DOHH2 (cell line): ENCODE measurements at regions not wholly inside any gene's neighbourhood (a gene's known extent, or its start where the extent isn't known, plus 50 kb on each side); places are given as distances from the start of the nearest gene placed in this dataset.
"Not testable (repeated sequence)": the region's sequence is repeated elsewhere in the genome, so short reads cannot be mapped to it uniquely, and the experiment has no call there.

Experiments
- H3F3A ChIP-seq: fragments of 200-600 bp; sonication (generic), shearing (Covaris generic); 2 replicates; pipeline ENCODE4 v1.6.0; 2016; ENCODE audit warnings: antibody characterized with exemption, mild to moderate bottlenecking; ENCODE audit not compliant: control insufficient read depth, insufficient read depth
- H3K27ac ChIP-seq: fragments of 200-600 bp; sonication (generic); 2 replicates; pipeline ENCODE4 v1.5.1; 2014; ENCODE audit warnings: low read depth, mild to moderate bottlenecking, low read length, moderate library complexity
- H3K27me3 ChIP-seq: fragments of 200-600 bp; sonication (generic); 2 replicates; pipeline ENCODE4 v1.6.1; 2014; ENCODE audit warnings: mild to moderate bottlenecking, low read length, mixed read lengths; ENCODE audit not compliant: control insufficient read depth
- H3K36me3 ChIP-seq: fragments of 200-600 bp; sonication (generic); 2 replicates; pipeline ENCODE4 v1.6.1; 2014; ENCODE audit warnings: mild to moderate bottlenecking, low read length, moderate library complexity, mixed read lengths; ENCODE audit not compliant: control insufficient read depth
- H3K4me1 ChIP-seq: fragments of 200-600 bp; sonication (generic); 2 replicates; pipeline ENCODE4 v1.6.1; 2014; ENCODE audit warnings: mild to moderate bottlenecking, low read length, mixed read lengths; ENCODE audit not compliant: control insufficient read depth
- H3K4me2 ChIP-seq: fragments of 200-600 bp; sonication (generic); 2 replicates; pipeline ENCODE4 v1.6.0; 2014; ENCODE audit warnings: mild to moderate bottlenecking, low read length, moderate library complexity
- H3K4me3 ChIP-seq: fragments of 200-600 bp; sonication (generic); 2 replicates; pipeline ENCODE4 v1.5.1; 2014; ENCODE audit warnings: mild to moderate bottlenecking, low read length, mixed read lengths
- H3K79me2 ChIP-seq: fragments of 200-600 bp; sonication (generic); 2 replicates; pipeline ENCODE4 v1.6.1; 2014; ENCODE audit warnings: mild to moderate bottlenecking, low read length, mixed read lengths; ENCODE audit not compliant: control insufficient read depth
- H3K9me2 ChIP-seq: fragments of 200-600 bp; sonication (generic); replicated peaks from 2 replicates; pipeline ENCODE4 v1.6.1; 2014; ENCODE audit warnings: mild to moderate bottlenecking, low read length, mixed read lengths; ENCODE audit not compliant: control insufficient read depth
- H3K9me3 ChIP-seq: fragments of 200-600 bp; sonication (generic); 2 replicates; pipeline ENCODE4 v1.6.1; 2014; ENCODE audit warnings: antibody characterized with exemption, low read length, mixed read lengths; ENCODE audit not compliant: control insufficient read depth, insufficient read depth
- H4K20me1 ChIP-seq: fragments of 200-600 bp; sonication (generic); 2 replicates; pipeline ENCODE4 v1.6.0; 2014; ENCODE audit warnings: low read depth, mild to moderate bottlenecking, antibody characterized with exemption, low read length, moderate library complexity; ENCODE audit not compliant: control insufficient read depth, insufficient read depth

- not testable (repeated sequence) for H3K36me3 ChIP-seq, H3K9me2 ChIP-seq, H3K4me2 ChIP-seq, H3K27ac ChIP-seq, H3K4me1 ChIP-seq, H3K27me3 ChIP-seq, H3K79me2 ChIP-seq, H4K20me1 ChIP-seq, H3F3A ChIP-seq, H3K4me3 ChIP-seq, H3K9me3 ChIP-seq
Observed at GRCh38 chr16:88161191-88161590, 210.0 kb downstream of the BANP start.

- not testable (repeated sequence) for H3K36me3 ChIP-seq, H3K4me2 ChIP-seq, H3K27me3 ChIP-seq, H3F3A ChIP-seq, H3K4me1 ChIP-seq, H4K20me1 ChIP-seq, H3K9me2 ChIP-seq, H3K27ac ChIP-seq, H3K9me3 ChIP-seq, H3K4me3 ChIP-seq, H3K79me2 ChIP-seq
Observed at GRCh38 chr16:88161623-88162275, 210.5 kb downstream of the BANP start.

GRCh38 chr16:88162778-88163177 is 211.5 kb downstream of the BANP start:
- H3K4me1 ChIP-seq, H3F3A ChIP-seq, H4K20me1 ChIP-seq, H3K4me2 ChIP-seq, H3K36me3 ChIP-seq, H3K27me3 ChIP-seq, H3K9me3 ChIP-seq, H3K4me3 ChIP-seq, H3K9me2 ChIP-seq, H3K79me2 ChIP-seq, H3K27ac ChIP-seq: not testable (repeated sequence)

GRCh38 chr16:88164196-88165039 is 213.2 kb downstream of the BANP start:
- not testable (repeated sequence) for H3K4me1 ChIP-seq, H3F3A ChIP-seq

GRCh38 chr16:88165040-88165544 is 213.9 kb downstream of the BANP start:
- H3K4me2 ChIP-seq, H3K4me1 ChIP-seq, H3K9me3 ChIP-seq, H3F3A ChIP-seq, H4K20me1 ChIP-seq, H3K36me3 ChIP-seq, H3K4me3 ChIP-seq, H3K27me3 ChIP-seq, H3K9me2 ChIP-seq, H3K27ac ChIP-seq, H3K79me2 ChIP-seq: not testable (repeated sequence)

More at GRCh38 chr16:88164196-88165039, 213.2 kb downstream of the BANP start:
- H4K20me1 ChIP-seq, H3K27me3 ChIP-seq, H3K79me2 ChIP-seq, H3K4me2 ChIP-seq, H3K4me3 ChIP-seq, H3K36me3 ChIP-seq, H3K9me3 ChIP-seq, H3K27ac ChIP-seq, H3K9me2 ChIP-seq: not testable (repeated sequence)

- H3K9me2 ChIP-seq, H3K36me3 ChIP-seq, H3K4me2 ChIP-seq, H3K9me3 ChIP-seq, H3K4me3 ChIP-seq, H3F3A ChIP-seq, H3K27ac ChIP-seq, H4K20me1 ChIP-seq, H3K4me1 ChIP-seq, H3K27me3 ChIP-seq, H3K79me2 ChIP-seq: not testable (repeated sequence)
Observed at GRCh38 chr16:88165683-88166082, 214.4 kb downstream of the BANP start.

GRCh38 chr16:88166209-88166773 is 215.1 kb downstream of the BANP start:
- H4K20me1 ChIP-seq, H3K27ac ChIP-seq, H3K79me2 ChIP-seq, H3K36me3 ChIP-seq, H3K27me3 ChIP-seq, H3K4me2 ChIP-seq, H3K4me1 ChIP-seq, H3K4me3 ChIP-seq, H3F3A ChIP-seq, H3K9me2 ChIP-seq, H3K9me3 ChIP-seq: not testable (repeated sequence)
